H1 (cell line): ENCODE measurements at regions not wholly inside any gene's neighbourhood (a gene's known extent, or its start where the extent isn't known, plus 50 kb on each side); places are given as distances from the start of the nearest gene placed in this dataset.
"Not testable (repeated sequence)": the region's sequence is repeated elsewhere in the genome, so short reads cannot be mapped to it uniquely, and the experiment has no call there.

Experiments
- CTCF ChIA-PET: fragments of 300-600 bp; sonication (Branson Sonifier 250); formaldehyde crosslinking; loops from one replicate; lab custom pipeline; 2021; ENCODE audit not compliant: partially characterized antibody; lab: Charles Lee
- POLR2A ChIA-PET: fragments of 300-600 bp; sonication (Branson Sonifier 250); formaldehyde crosslinking; loops from one replicate; lab custom pipeline; 2021; ENCODE audit warnings: inconsistent platforms; ENCODE audit not compliant: partially characterized antibody; lab: Charles Lee
- DNase-seq, 2 experiments: peaks; one replicate each; pipeline versions ENCODE4 v3.0.0 to v3.0.0-alpha.2; 2010 to 2022; ENCODE audit warnings: low spot score in 2 of 2, low read depth in 1 of 2, mixed read lengths in 1 of 2
- FAIRE-seq: peaks from 2 replicates; lab custom pipeline; 2011; peaks lifted over from hg19 to GRCh38; lab: Jason Lieb, UNC
- H2AFZ ChIP-seq: 2 replicates; pipeline ENCODE4 v1.8.1; 2012; ENCODE audit warnings: low read length, inconsistent platforms
- H2AK5ac ChIP-seq: 2 replicates; pipeline ENCODE4 v1.6.1; 2013; ENCODE audit warnings: low read depth, low read length
- H2BK120ac ChIP-seq: replicated peaks from 2 replicates; pipeline ENCODE3; 2013; ENCODE audit warnings: low read depth, low read length, inconsistent platforms
- H2BK12ac ChIP-seq: 2 replicates; pipeline ENCODE4 v1.6.1; 2013; ENCODE audit warnings: low read depth, low read length
- H2BK15ac ChIP-seq: 2 replicates; pipeline ENCODE4 v1.6.1; 2013; ENCODE audit warnings: low read length
- H2BK20ac ChIP-seq: 2 replicates; pipeline ENCODE4 v1.6.1; 2013; ENCODE audit warnings: low read length
- H2BK5ac ChIP-seq: 2 replicates; pipeline ENCODE4 v1.6.1; 2013; ENCODE audit warnings: low read depth, low read length
- H3K14ac ChIP-seq: 2 replicates; pipeline ENCODE4 v1.6.1; 2013; ENCODE audit warnings: inconsistent platforms; ENCODE audit not compliant: insufficient read length
- H3K18ac ChIP-seq: 2 replicates; pipeline ENCODE4 v1.6.1; 2013; ENCODE audit warnings: low read length; ENCODE audit errors: extremely low read depth
- H3K23ac ChIP-seq: 2 replicates; pipeline ENCODE4 v1.6.1; 2013; ENCODE audit warnings: inconsistent platforms; ENCODE audit not compliant: insufficient read length
- H3K23me2 ChIP-seq: 2 replicates; pipeline ENCODE4 v1.6.1; 2013; ENCODE audit warnings: low read depth, low read length
- H3K27ac ChIP-seq: 2 replicates; pipeline ENCODE4 v1.6.1; 2011; ENCODE audit warnings: low read depth, low read length, inconsistent platforms
- H3K27me3 ChIP-seq, 4 experiments: replicated peaks in 1 of 4; 1 replicate in 1 of 4; 2 replicates in 3 of 4; pipeline versions ENCODE4 v1.6.1 to v1.8.1; 2011 to 2013; ENCODE audit warnings: low read length in 3 of 4, mild to moderate bottlenecking in 3 of 4, inconsistent platforms in 2 of 4, mixed read lengths in 2 of 4, moderate library complexity in 1 of 4; ENCODE audit not compliant: control insufficient read depth in 3 of 4, insufficient read depth in 3 of 4; ENCODE audit errors: extremely low read depth in 1 of 4
- H3K36me3 ChIP-seq, 4 experiments: 2 replicates each; pipeline versions ENCODE4 v1.6.1 to v1.8.1; 2011 to 2013; ENCODE audit warnings: mild to moderate bottlenecking in 4 of 4, low read length in 3 of 4, moderate library complexity in 2 of 4, control low read depth in 1 of 4, inconsistent platforms in 1 of 4; ENCODE audit not compliant: insufficient read depth in 4 of 4, control insufficient read depth in 2 of 4
- H3K4ac ChIP-seq: replicated peaks from 2 replicates; pipeline ENCODE3; 2013; ENCODE audit warnings: low read length, low read depth, mixed read lengths, inconsistent platforms; ENCODE audit not compliant: insufficient read length
- H3K4me1 ChIP-seq, 4 experiments: replicated peaks in 1 of 4; 1 replicate in 1 of 4; 2 replicates in 3 of 4; pipeline versions ENCODE4 v1.6.1 to v1.8.1; 2011 to 2013; ENCODE audit warnings: low read length in 3 of 4, inconsistent platforms in 2 of 4, mixed read lengths in 1 of 4; ENCODE audit not compliant: insufficient read depth in 4 of 4, control insufficient read depth in 3 of 4
- H3K4me2 ChIP-seq, 2 experiments: 2 replicates each; pipeline versions ENCODE4 v1.6.1 to v1.8.1; 2011 to 2013; ENCODE audit warnings: low read depth in 2 of 2, low read length in 2 of 2, control low read depth in 1 of 2, inconsistent platforms in 1 of 2, mild to moderate bottlenecking in 1 of 2; ENCODE audit not compliant: insufficient read depth in 1 of 2
- H3K4me3 ChIP-seq, 4 experiments: fragments of 200-600, 300-600 bp in 1 of 4; sonication (generic), shearing (Covaris generic), sonication (Bioruptor Twin) in 1 of 4; 2 replicates each; pipeline versions ENCODE4 v1.5.1 to v1.8.1; 2011 to 2016; ENCODE audit warnings: low read length in 4 of 4, low read depth in 3 of 4, control low read depth in 2 of 4, inconsistent platforms in 2 of 4, mild to moderate bottlenecking in 2 of 4, mixed read lengths in 1 of 4, moderate library complexity in 1 of 4; ENCODE audit not compliant: insufficient read depth in 2 of 4; ENCODE audit errors: extremely low read depth in 1 of 4
- H3K56ac ChIP-seq: replicated peaks from 2 replicates; pipeline ENCODE3; 2013; ENCODE audit warnings: low read depth, mild to moderate bottlenecking, mixed read lengths, low read length, inconsistent platforms; ENCODE audit not compliant: insufficient read length
- H3K79me1 ChIP-seq: 2 replicates; pipeline ENCODE4 v1.6.1; 2013; ENCODE audit warnings: low read depth, low read length, control low read depth
- H3K79me2 ChIP-seq, 2 experiments: 2 replicates each; pipeline versions ENCODE4 v1.6.1 to v1.8.1; 2012 to 2013; ENCODE audit warnings: low read length in 2 of 2, mild to moderate bottlenecking in 2 of 2, inconsistent platforms in 1 of 2; ENCODE audit not compliant: insufficient read depth in 2 of 2, control insufficient read depth in 1 of 2
- H3K9ac ChIP-seq, 4 experiments: replicated peaks in 1 of 4; 1 replicate in 1 of 4; 2 replicates in 3 of 4; pipeline versions ENCODE4 v1.6.1 to v1.8.1; 2011 to 2013; ENCODE audit warnings: low read depth in 3 of 4, low read length in 3 of 4, control low read depth in 2 of 4, mild to moderate bottlenecking in 2 of 4, moderate library complexity in 2 of 4, inconsistent platforms in 1 of 4; ENCODE audit errors: extremely low read depth in 1 of 4
- H3K9me3 ChIP-seq, 2 experiments: 2 replicates each; pipeline versions ENCODE4 v1.6.1 to v1.8.1; 2012 to 2013; ENCODE audit warnings: mild to moderate bottlenecking in 2 of 2, moderate library complexity in 2 of 2, control low read depth in 1 of 2, inconsistent platforms in 1 of 2, low read depth in 1 of 2, low read length in 1 of 2, mixed read lengths in 1 of 2; ENCODE audit not compliant: insufficient read depth in 2 of 2
- H4K20me1 ChIP-seq, 2 experiments: replicated peaks in 1 of 2; 2 replicates each; pipeline versions ENCODE3 to v1.8.1; 2011 to 2013; ENCODE audit warnings: inconsistent platforms in 2 of 2, low read length in 2 of 2, mild to moderate bottlenecking in 1 of 2; ENCODE audit not compliant: insufficient read depth in 2 of 2, control insufficient read depth in 1 of 2
- H4K5ac ChIP-seq: 2 replicates; pipeline ENCODE4 v1.6.1; 2013; ENCODE audit warnings: low read length, low read depth, mixed read lengths, inconsistent platforms; ENCODE audit not compliant: insufficient read length
- H4K8ac ChIP-seq: 2 replicates; pipeline ENCODE4 v1.8.0; 2013; ENCODE audit warnings: mild to moderate bottlenecking, moderate library complexity, low read length, inconsistent platforms; ENCODE audit not compliant: insufficient read depth; ENCODE audit errors: extremely low read depth
- H4K91ac ChIP-seq: replicated peaks from 2 replicates; pipeline ENCODE3; 2013; ENCODE audit warnings: low read length, mixed read lengths, inconsistent platforms; ENCODE audit not compliant: insufficient read length
- RAD21 ChIP-seq, 2 experiments: IDR thresholded peaks in 1 of 2; conservative IDR thresholded peaks in 1 of 2; 2 replicates each; pipeline ENCODE4 v1.6.1; 2011; ENCODE audit warnings: low read depth in 2 of 2, low read length in 2 of 2, improper control_type of control experiment in 1 of 2, inconsistent platforms in 1 of 2, mild to moderate bottlenecking in 1 of 2, moderate library complexity in 1 of 2
- WGBS, 2 experiments: shearing (Covaris generic) in 1 of 2; methylation state at CpG; one replicate each; pipeline versions ENCODE4 v1.1.6 to v1.1.7; 2013 to 2015; ENCODE audit warnings: low lambda C conversion rate in 2 of 2, mixed read lengths in 2 of 2, inconsistent platforms in 1 of 2, low coverage in 1 of 2, missing lambda C conversion rate in 1 of 2; ENCODE audit not compliant: insufficient replicate concordance in 2 of 2, insufficient coverage in 1 of 2, insufficient read length in 1 of 2; ENCODE audit errors: extremely low coverage in 1 of 2, missing lambda C conversion rate in 1 of 2; 5-methylcytosine and 5-hydroxymethylcytosine counted together

- H3K79me2 ChIP-seq, POLR2A ChIA-PET, H3K27me3 ChIP-seq, H3K4ac ChIP-seq, H2BK12ac ChIP-seq, H4K20me1 ChIP-seq, H3K79me1 ChIP-seq, H3K23me2 ChIP-seq, H2BK120ac ChIP-seq, FAIRE-seq, H3K56ac ChIP-seq, H4K5ac ChIP-seq, H4K91ac ChIP-seq, H2AFZ ChIP-seq, H3K27ac ChIP-seq, H3K23ac ChIP-seq, H3K14ac ChIP-seq, CTCF ChIA-PET, H3K36me3 ChIP-seq, H4K8ac ChIP-seq, H2BK15ac ChIP-seq, H2AK5ac ChIP-seq, H3K18ac ChIP-seq, H3K4me2 ChIP-seq, H2BK5ac ChIP-seq, H3K9me3 ChIP-seq, H3K4me1 ChIP-seq, H3K4me3 ChIP-seq, H3K9ac ChIP-seq, DNase-seq, H2BK20ac ChIP-seq: not testable (repeated sequence)
- 90% methylated on average over 23 of the region's 36 CpGs; no CpG with 5 or more reads in 1 of the 2 experiments for WGBS, 2 experiments
- 0 out of 4 replicates have a peak, but pooled peaks of 1 of the 2 experiments have one; percentile 4 for TF ChIP-seq RAD21 (IDR thresholded peaks at IDR 0.05 in 1 of 2, conservative IDR thresholded peaks at IDR 0.05 in 1 of 2; ENCODE audit: low read depth in 2 of 2, low read length in 2 of 2)
Measured at GRCh38 chr13:80490491-80490943, 149.6 kb upstream of the SPRY2 start.
